ENCODE measurements at regions not wholly inside any gene's neighbourhood (a gene's known extent, or its start where the extent isn't known, plus 50 kb on each side); places are given as distances from the start of the nearest gene placed in this dataset.

DNA sequence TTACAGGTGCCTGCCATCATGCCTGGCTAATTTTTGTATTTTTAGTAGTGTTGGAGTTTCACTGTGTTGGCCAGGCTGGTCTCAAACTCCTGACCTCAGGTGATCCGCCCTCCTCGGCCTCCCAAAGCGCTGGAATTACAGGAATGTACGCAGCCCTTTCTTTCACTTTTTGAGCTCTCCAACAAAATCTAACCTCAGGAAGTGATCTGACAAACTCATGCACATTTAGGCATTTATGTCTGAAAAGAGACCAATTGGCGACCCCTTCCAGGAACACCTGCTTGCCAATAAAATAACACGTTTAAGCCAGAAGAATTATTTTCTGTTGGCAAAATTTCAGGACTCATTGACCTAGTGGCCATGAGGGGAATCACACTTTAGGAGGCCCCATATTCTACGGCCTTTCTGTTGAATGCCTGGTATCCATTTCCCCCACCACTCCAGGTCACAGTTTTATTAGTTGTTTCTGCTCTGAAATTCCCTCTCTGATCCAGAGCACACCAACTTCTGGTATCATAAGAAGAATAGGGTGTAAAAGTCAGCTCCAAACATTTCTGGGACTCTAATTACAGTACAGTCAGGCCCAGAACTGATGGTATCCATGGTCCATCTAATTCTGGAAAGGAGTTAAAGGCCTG, 65.8 kb upstream of the FRMD4A start:
- no peaks in the 10 kb centered on the region for H3K9me3 ChIP-seq
- no peak for DNase-seq (ENCODE audit: low spot score in 2 of 2)
- no peaks in the 10 kb centered on the region for H3K36me3 ChIP-seq (replicated peaks)
- no peaks in the 10 kb centered on the region for H3K27me3 ChIP-seq (ENCODE audit: low read depth)
- H3K4me1 ChIP-seq: no peaks in the 10 kb centered on the region
- in situ Hi-C loops (cut with MboI; ENCODE audit: low sequenced_read_pairs): no loop called here
- H3K4me3 ChIP-seq: no peak overlapping the region

DNA sequence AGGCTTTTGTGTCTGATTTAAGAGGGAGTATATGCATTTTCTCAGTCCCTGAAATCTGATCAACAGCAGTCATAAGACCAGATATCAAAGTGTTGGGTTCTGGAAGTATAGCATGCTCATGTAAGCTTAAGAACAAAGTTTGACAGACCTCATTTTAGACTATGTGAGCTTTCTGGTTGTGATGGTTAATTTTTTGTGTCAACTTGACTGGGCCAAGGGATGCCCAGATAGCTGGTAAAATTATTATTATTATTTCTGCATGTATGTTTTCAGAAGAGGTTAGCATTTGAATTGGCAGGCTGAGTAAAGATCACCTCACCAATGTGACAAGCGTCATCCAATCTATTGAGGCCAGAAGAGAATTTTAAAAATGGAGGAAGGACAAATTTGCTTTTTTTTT, 63.5 kb upstream of the FRMD4A start:
- no peak for DNase-seq (ENCODE audit: low spot score in 2 of 2)
- in situ Hi-C loops (cut with MboI; ENCODE audit: low sequenced_read_pairs): no loop called here
- Histone ChIP-seq H3K4me1 (no peaks in the 10 kb centered on the region), H3K27me3 (ENCODE audit: low read depth) (no peaks in the 10 kb centered on the region), H3K36me3 (replicated peaks) (no peaks in the 10 kb centered on the region), H3K9me3 (no peaks in the 10 kb centered on the region), H3K4me3 (no peak overlapping the region)

DNA sequence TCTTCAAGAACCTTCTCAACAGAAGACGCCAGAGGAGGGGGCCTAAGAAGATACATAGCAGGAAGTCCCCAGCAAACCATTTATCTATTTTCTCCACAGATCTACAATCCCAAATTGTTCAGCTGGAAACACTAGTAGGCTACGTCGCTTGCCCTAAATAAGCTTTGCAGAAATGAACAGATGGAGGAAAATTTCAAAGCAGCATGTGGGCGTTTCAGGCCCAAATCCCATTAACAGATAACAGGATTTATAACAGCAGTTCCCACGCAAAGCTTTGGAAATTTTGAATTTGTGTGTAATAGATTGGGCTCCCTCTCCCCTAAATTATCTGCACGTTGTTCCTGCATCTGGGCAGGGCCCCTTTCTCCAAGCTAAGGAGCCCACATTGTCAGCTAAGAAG, 60.6 kb upstream of the FRMD4A start:
- Histone ChIP-seq H3K4me1 (no peaks in the 10 kb centered on the region), H3K9me3 (no peaks in the 10 kb centered on the region), H3K36me3 (replicated peaks) (no peaks in the 10 kb centered on the region), H3K4me3 (no peak overlapping the region), H3K27me3 (ENCODE audit: low read depth) (no peaks in the 10 kb centered on the region)
- in situ Hi-C loops (cut with MboI; ENCODE audit: low sequenced_read_pairs): no loop called here
- no peak for DNase-seq (ENCODE audit: low spot score in 2 of 2)

DNA sequence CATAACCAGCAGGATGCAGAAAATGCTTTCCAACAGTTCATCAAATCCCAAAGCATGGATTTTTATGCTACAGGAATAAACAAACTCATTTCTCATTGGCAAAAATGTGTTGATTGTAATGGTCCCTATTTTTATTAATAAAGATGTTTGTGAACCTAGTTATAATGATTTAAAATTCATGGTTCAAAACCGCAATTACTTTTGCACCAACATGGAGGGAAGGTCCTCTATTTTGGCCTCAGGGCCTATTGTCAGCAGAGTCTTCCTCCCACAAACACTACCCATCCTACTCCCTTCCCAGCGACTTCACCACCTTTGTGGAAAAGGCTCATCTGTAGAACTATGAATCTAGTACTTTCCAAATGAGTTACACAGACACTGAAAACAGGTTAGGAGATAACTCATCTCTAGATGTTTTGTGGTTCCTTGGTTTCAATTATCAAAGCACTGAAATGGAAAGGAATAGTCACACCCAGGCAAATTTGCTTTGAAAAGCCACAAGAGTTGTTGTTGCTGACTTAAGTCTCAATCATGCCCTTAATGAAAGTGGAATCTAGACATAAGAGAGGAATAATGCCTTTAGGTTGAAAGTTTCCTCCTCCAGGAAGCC, 59.4 kb upstream of the FRMD4A start:
- no peak for DNase-seq (ENCODE audit: low spot score in 2 of 2)
- no peaks in the 10 kb centered on the region for H3K27me3 ChIP-seq (ENCODE audit: low read depth)
- no peaks in the 10 kb centered on the region for H3K36me3 ChIP-seq (replicated peaks)
- in situ Hi-C loops (cut with MboI; ENCODE audit: low sequenced_read_pairs): no loop called here
- no peaks in the 10 kb centered on the region for H3K4me1 ChIP-seq
- no peak overlapping the region for H3K4me3 ChIP-seq
- H3K9me3 ChIP-seq: no peaks in the 10 kb centered on the region

DNA sequence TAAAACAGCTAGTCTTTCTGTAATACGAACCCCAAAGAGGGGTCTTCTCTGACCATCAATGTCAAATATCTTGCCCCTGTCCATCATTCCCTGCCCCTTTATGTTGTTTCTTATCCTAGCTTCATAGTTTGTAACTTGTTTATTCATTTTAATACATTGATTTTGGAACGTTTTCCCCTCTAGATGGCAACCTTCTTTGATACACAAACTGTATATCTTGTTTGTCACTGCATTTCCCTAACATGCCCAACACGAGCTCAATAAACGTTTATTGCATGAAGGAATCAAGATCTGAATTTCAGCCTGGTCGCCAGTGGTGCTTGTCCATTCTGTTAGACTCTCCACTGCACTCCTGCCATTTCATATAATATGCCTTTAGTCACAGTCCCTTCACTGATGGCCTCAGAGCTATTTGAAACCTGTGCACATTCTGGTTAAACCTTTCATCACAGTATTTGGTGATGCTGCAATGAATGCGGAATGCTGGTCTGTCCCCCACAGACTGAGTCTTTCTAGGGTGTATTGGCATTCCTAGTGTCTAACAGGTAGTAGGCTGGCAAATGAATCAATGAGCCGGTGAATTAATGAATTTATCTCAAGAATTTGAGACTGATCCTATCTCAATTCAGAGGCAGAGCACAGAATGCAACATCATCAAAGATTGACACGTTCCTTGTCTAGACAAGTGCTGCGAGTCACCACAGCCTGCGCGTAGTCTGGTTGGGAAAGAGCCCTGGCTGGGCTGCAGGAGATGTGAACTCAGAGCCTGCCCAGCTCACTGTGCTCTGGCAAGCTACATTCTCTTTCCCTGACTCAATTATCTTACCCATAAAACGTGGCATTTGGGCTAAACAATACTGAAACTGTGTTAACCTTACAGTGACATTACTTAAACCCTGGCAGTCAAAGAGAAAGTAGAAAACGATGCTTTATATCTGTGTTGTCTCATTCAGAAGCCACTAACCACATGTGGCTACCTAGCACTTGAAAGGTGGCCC, 55.2 kb upstream of the FRMD4A start:
- DNase-seq (ENCODE audit: low spot score in 2 of 2): no peak
- in situ Hi-C loops (cut with MboI; ENCODE audit: low sequenced_read_pairs): no loop called here
- Histone ChIP-seq H3K4me3 (no peak overlapping the region), H3K9me3 (no peaks in the 10 kb centered on the region), H3K4me1 (no peaks in the 10 kb centered on the region), H3K27me3 (ENCODE audit: low read depth) (no peaks in the 10 kb centered on the region; the same call in 1 of the 2 replicates), H3K36me3 (replicated peaks) (no peaks in the 10 kb centered on the region)

DNA sequence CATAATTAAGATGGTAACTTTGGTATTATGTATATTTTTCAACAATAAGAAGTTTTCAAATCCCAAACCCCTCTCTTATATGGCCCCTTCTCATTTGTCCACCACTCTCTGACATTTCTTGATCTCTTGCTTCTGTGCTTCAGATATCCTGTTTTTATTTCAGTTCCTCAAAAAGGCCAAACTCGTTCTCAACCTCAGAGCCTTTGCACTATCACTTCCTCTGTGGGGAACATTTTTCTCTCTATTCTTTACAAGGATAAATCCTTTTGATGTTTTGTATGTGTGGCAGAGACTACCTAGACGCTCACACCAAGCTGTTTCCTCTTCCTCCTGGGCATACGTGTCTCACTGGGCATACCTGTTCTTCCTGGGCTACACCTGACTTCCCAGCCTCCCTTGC, 54.2 kb upstream of the FRMD4A start:
- Histone ChIP-seq H3K36me3 (replicated peaks) (no peaks in the 10 kb centered on the region), H3K4me1 (no peaks in the 10 kb centered on the region), H3K27me3 (ENCODE audit: low read depth) (no peaks in the 10 kb centered on the region; the same call in 1 of the 2 replicates), H3K4me3 (no peak overlapping the region), H3K9me3 (no peaks in the 10 kb centered on the region)
- no peak for DNase-seq (ENCODE audit: low spot score in 2 of 2)
- in situ Hi-C loops (cut with MboI; ENCODE audit: low sequenced_read_pairs): no loop called here

DNA sequence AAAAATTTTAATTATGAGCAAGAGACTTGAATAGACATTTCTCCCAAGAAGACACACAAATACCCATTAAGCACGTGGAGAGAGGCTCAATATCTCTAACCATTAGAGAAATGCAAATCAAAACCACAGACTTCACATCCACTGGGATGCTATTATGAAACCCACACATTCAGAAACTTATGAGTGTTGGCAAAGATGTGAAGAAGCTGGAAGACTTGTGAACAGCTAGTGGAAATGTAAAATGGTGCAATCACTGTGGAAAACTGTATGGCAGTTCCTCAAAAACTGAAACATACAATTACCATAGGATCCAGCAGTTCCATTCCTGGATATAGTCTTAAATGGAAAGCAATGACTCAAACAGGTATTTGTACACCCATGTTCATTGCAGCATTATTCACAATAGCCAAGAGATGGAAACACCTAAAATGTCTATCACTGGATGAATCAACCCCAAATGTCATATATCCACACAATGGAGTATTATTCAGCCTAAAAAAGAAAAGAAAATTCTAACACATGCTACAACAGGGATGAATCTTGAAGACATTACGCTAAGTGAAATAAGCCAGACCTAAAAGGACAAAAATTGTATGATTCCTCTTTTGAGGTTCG, 53.5 kb upstream of the FRMD4A start:
- Histone ChIP-seq H3K4me3 (no peak overlapping the region), H3K27me3 (ENCODE audit: low read depth) (no peaks in the 10 kb centered on the region; the same call in 1 of the 2 replicates), H3K4me1 (no peaks in the 10 kb centered on the region), H3K36me3 (replicated peaks) (no peaks in the 10 kb centered on the region), H3K9me3 (no peaks in the 10 kb centered on the region)
- in situ Hi-C loops (cut with MboI; ENCODE audit: low sequenced_read_pairs): no loop called here
- DNase-seq (ENCODE audit: low spot score in 2 of 2): no peak

DNA sequence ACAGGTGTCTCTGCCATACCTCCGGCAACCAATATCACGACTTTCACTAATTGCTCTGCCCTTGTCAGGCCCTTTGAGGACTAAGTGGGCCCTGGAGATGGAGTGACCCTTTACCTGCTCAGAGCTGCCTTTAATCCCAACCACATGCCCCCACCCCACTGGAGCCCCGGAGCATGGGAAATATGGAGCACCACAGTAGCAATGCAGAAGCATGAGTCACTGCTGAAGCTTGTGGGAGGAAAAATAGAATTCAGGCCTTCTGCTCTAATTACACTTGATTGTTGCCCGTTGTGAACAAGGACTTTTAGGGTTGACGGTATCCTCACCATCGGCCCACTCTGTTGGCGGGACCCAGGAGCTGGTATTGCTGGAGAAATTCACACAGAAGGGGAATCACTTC, 52.5 kb upstream of the FRMD4A start:
- Histone ChIP-seq H3K4me1 (no peaks in the 10 kb centered on the region), H3K36me3 (replicated peaks) (no peaks in the 10 kb centered on the region), H3K27me3 (ENCODE audit: low read depth) (no peaks in the 10 kb centered on the region; the same call in 1 of the 2 replicates), H3K4me3 (no peak overlapping the region), H3K9me3 (no peaks in the 10 kb centered on the region)
- in situ Hi-C loops (cut with MboI; ENCODE audit: low sequenced_read_pairs): no loop called here
- no peak for DNase-seq (ENCODE audit: low spot score in 2 of 2)

DNA sequence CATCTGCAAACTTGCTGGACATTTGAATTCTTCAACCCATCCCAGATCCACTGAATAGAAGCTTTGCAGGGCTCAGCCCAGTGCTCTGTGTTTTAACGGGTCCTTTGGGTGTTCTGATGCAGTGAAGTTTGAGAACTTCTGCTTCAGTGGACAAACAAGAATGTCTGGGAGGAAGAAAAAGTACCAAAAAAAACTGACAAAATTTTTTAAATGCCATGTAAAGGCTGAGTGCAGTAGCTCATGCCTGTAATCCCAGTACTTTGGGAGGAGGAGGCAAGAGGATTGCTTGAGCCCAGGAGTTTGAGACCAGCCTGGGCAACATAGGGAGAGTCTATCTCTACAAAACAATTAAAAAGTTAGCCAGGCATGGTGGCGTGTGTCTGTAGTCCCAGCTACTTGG, 51.8 kb upstream of the FRMD4A start:
- no peaks in the 10 kb centered on the region; the same call in 1 of the 2 replicates for H3K27me3 ChIP-seq (ENCODE audit: low read depth)
- H3K36me3 ChIP-seq (replicated peaks): no peaks in the 10 kb centered on the region
- H3K4me3 ChIP-seq: no peak overlapping the region
- H3K9me3 ChIP-seq: no peaks in the 10 kb centered on the region
- no peaks in the 10 kb centered on the region for H3K4me1 ChIP-seq
- no peak for DNase-seq (ENCODE audit: low spot score in 2 of 2)
- in situ Hi-C loops (cut with MboI; ENCODE audit: low sequenced_read_pairs): no loop called here

DNA sequence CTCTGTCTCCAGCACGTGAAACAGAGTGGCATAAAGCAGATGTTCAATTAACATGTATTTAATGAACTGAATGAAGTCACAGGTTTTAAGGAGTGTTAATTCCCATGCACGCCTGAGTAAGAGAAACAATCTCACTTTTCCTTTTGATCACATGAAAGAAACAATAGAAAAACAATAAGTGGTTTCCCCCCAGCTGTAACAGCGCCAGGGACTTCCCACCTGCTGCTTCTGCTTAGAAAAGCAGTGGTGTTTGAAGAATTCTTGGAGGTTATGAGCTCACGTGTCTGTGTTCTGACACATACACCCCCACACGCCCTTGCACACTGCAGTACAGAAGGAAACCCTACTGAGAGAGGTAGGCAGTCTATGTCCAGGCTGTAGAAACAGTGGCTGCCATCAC, 51.3 kb upstream of the FRMD4A start:
- H3K4me3 ChIP-seq: no peak overlapping the region
- in situ Hi-C loops (cut with MboI; ENCODE audit: low sequenced_read_pairs): no loop called here
- no peak for DNase-seq (ENCODE audit: low spot score in 2 of 2)
- no peaks in the 10 kb centered on the region for H3K36me3 ChIP-seq (replicated peaks)
- H3K4me1 ChIP-seq: no peaks in the 10 kb centered on the region
- no peaks in the 10 kb centered on the region for H3K9me3 ChIP-seq
- no peaks in the 10 kb centered on the region; the same call in 1 of the 2 replicates for H3K27me3 ChIP-seq (ENCODE audit: low read depth)

DNA sequence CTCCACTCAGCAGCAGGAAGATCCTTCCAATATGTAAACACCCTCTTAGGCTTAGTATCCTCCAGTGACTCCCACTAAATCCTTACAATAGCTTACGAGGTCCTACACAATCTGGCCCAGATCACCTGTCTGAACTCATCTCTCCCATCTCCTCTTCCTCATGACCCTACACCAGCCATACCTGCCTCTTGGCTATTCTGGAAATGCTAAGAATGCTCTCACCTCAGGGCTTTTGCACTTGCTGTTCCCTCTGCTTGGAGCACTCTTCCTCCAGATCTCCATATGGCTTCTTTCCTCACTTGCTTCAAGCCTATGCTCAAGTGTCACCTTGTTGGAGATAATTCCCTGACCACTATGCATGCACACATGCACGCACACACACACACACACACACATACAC, 50.8 kb upstream of the FRMD4A start:
- in situ Hi-C loops (cut with MboI; ENCODE audit: low sequenced_read_pairs): no loop called here
- no peaks in the 10 kb centered on the region for H3K36me3 ChIP-seq (replicated peaks)
- H3K9me3 ChIP-seq: no peaks in the 10 kb centered on the region
- DNase-seq (ENCODE audit: low spot score in 2 of 2): no peak
- no peaks in the 10 kb centered on the region for H3K4me1 ChIP-seq
- H3K27me3 ChIP-seq (ENCODE audit: low read depth): no peaks in the 10 kb centered on the region; the same call in 1 of the 2 replicates
- H3K4me3 ChIP-seq: no peak overlapping the region

DNA sequence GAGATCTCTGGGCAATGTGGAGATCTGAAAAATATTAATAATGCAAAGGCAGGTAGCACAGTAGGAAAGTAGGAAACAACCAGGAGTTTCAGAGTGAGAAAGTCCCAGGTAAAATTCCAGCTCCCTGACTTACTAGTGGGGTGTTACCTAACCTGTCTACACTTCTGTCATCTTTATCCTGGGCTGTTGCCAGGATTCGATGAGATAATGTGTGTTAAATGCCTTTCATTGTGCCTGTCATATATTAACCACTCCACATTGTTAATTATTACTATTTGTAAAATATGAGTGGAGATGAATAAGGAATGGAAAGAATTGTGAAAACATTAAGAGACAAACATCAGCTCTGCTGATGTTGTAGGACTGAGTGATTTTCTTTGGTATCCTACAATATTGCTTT, 50.0 kb upstream of the FRMD4A start:
- DNase-seq (ENCODE audit: low spot score in 2 of 2): no peak
- Histone ChIP-seq H3K4me1 (no peaks in the 10 kb centered on the region), H3K9me3 (no peaks in the 10 kb centered on the region), H3K27me3 (ENCODE audit: low read depth) (no peaks in the 10 kb centered on the region; the same call in 1 of the 2 replicates), H3K36me3 (replicated peaks) (no peaks in the 10 kb centered on the region), H3K4me3 (no peak overlapping the region)
- in situ Hi-C loops (cut with MboI; ENCODE audit: low sequenced_read_pairs): no loop called here

All from HAP-1 (cell line).